ENCODE measurements at regions not wholly inside any gene's neighbourhood (a gene's known extent, or its start where the extent isn't known, plus 50 kb on each side); places are given as distances from the start of the nearest gene placed in this dataset.

DNA sequence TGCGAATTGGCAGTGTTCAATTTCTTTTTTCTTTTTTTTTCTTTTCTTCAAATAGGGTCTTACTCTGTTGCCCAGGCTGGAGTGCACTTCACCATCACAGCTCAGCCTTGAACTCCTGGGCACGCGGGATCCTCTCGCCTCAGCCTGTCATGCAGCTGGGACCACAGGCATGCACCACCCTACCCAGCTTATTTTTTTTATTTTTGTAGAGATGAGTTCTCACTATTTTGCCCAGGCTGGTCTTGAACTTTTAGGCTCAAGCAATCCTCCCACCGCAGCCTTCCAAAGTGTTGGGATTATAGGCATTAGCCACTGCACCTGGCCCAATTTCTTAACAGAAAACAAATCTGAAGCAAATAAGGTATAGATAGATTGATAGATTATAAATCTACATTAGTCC lies 69.3 kb downstream of the SKIDA1 start:
- no peak for TF ChIP-seq POLR2AphosphoS5 (IDR thresholded peaks at IDR 0.05)
- TF ChIP-seq, protein P1, sequence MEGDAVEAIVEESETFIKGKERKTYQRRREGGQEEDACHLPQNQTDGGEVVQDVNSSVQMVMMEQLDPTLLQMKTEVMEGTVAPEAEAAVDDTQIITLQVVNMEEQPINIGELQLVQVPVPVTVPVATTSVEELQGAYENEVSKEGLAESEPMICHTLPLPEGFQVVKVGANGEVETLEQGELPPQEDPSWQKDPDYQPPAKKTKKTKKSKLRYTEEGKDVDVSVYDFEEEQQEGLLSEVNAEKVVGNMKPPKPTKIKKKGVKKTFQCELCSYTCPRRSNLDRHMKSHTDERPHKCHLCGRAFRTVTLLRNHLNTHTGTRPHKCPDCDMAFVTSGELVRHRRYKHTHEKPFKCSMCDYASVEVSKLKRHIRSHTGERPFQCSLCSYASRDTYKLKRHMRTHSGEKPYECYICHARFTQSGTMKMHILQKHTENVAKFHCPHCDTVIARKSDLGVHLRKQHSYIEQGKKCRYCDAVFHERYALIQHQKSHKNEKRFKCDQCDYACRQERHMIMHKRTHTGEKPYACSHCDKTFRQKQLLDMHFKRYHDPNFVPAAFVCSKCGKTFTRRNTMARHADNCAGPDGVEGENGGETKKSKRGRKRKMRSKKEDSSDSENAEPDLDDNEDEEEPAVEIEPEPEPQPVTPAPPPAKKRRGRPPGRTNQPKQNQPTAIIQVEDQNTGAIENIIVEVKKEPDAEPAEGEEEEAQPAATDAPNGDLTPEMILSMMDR (IDR thresholded peaks at IDR 0.05), result no peak

All from breast epithelium (tissue), 3 donors.